Karpas-422 (cell line): ENCODE measurements at regions not wholly inside any gene's neighbourhood (a gene's known extent, or its start where the extent isn't known, plus 50 kb on each side); places are given as distances from the start of the nearest gene placed in this dataset.

Experiments used
- DNase-seq: peaks from one replicate; pipeline ENCODE4 v3.0.0-alpha.2; 2015
- H2AFZ ChIP-seq: fragments of 200-600 bp; sonication (generic); 2 replicates; pipeline ENCODE4 v1.6.1; 2014; ENCODE audit warnings: antibody characterized with exemption, low read length, mixed read lengths
- H3K27ac ChIP-seq: fragments of 200-600 bp; sonication (generic); 2 replicates; pipeline ENCODE4 v1.5.1; 2014; ENCODE audit warnings: mild to moderate bottlenecking, low read length, moderate library complexity
- H3K27me3 ChIP-seq: fragments of 200-600 bp; sonication (generic); 2 replicates; pipeline ENCODE4 v1.6.1; 2014; ENCODE audit warnings: low read length, mixed read lengths
- H3K36me3 ChIP-seq: fragments of 200-600 bp; sonication (generic); 2 replicates; pipeline ENCODE4 v1.6.1; 2014; ENCODE audit warnings: low read length, mixed read lengths; ENCODE audit not compliant: insufficient read depth
- H3K4me1 ChIP-seq: fragments of 200-600 bp; sonication (generic); 2 replicates; pipeline ENCODE4 v1.6.1; 2014; ENCODE audit warnings: mild to moderate bottlenecking, low read length, mixed read lengths
- H3K4me2 ChIP-seq: fragments of 200-600 bp; sonication (generic); 2 replicates; pipeline ENCODE4 v1.6.1; 2014; ENCODE audit warnings: low read length, low read depth, mild to moderate bottlenecking; ENCODE audit not compliant: poor library complexity, severe bottlenecking
- H3K4me3 ChIP-seq: fragments of 200-600 bp; sonication (generic); 2 replicates; pipeline ENCODE4 v1.5.1; 2014; ENCODE audit warnings: mild to moderate bottlenecking, antibody characterized with exemption, low read length, mixed read lengths
- H3K79me2 ChIP-seq: fragments of 200-600 bp; sonication (generic); 2 replicates; pipeline ENCODE4 v1.6.1; 2014; ENCODE audit warnings: mild to moderate bottlenecking, low read length, mixed read lengths
- H3K9ac ChIP-seq: fragments of 200-600 bp; sonication (generic); 2 replicates; pipeline ENCODE4 v1.6.0; 2014; ENCODE audit warnings: low read length
- H3K9me2 ChIP-seq: fragments of 200-600 bp; sonication (generic), shearing (Covaris generic); replicated peaks from 2 replicates; pipeline ENCODE4 v1.6.0; 2014; ENCODE audit warnings: mild to moderate bottlenecking, low read length, moderate library complexity; ENCODE audit not compliant: insufficient read depth
- H3K9me3 ChIP-seq: fragments of 300-700, 200-600 bp; sonication (generic); 2 replicates; pipeline ENCODE4 v1.6.1; 2014; ENCODE audit warnings: low read length, mixed read lengths
- H4K20me1 ChIP-seq: fragments of 200-600 bp; sonication (generic); 2 replicates; pipeline ENCODE4 v1.6.1; 2014; ENCODE audit warnings: mild to moderate bottlenecking, antibody characterized with exemption, low read length, low read depth; ENCODE audit not compliant: insufficient read depth

- peak overlapping the region; percentile 80 for H3K9ac ChIP-seq
- H3K27ac ChIP-seq: peak overlapping the region; percentile 98
- peak overlapping the region; percentile 50 for H3K4me3 ChIP-seq
- DNase-seq: peak; percentile 99
- peak overlapping the region; percentile 92 for H3K4me2 ChIP-seq
- H3K4me1 ChIP-seq: peaks cover 76% of the 10 kb centered on the region
- no peaks in the 10 kb centered on the region for H3K79me2 ChIP-seq
- H3K36me3 ChIP-seq: 0 out of 2 replicates have a peak, but pooled peaks cover 3% of the 10 kb centered on the region
- no peak overlapping the region for H2AFZ ChIP-seq
- no peaks in the 10 kb centered on the region for H4K20me1 ChIP-seq
- no peaks in the 10 kb centered on the region for H3K9me2 ChIP-seq
- H3K9me3 ChIP-seq: no peaks in the 10 kb centered on the region
- no peaks in the 10 kb centered on the region for H3K27me3 ChIP-seq
Measured at GRCh38 chr2:64914735-64915509, 74.3 kb upstream of the SLC1A4 start.

- H2AFZ ChIP-seq: no peak overlapping the region
- H3K9ac ChIP-seq: peak overlapping the region; percentile 80
- H3K9me2 ChIP-seq: no peaks in the 10 kb centered on the region
- no peaks in the 10 kb centered on the region for H4K20me1 ChIP-seq
- peak overlapping the region; percentile 92 for H3K4me2 ChIP-seq
- no peaks in the 10 kb centered on the region for H3K27me3 ChIP-seq
- no peaks in the 10 kb centered on the region for H3K9me3 ChIP-seq
- peaks cover 1% of the 10 kb centered on the region for H3K79me2 ChIP-seq
- H3K27ac ChIP-seq: peak overlapping the region; percentile 98
- 0 out of 2 replicates have a peak, but pooled peaks cover 3% of the 10 kb centered on the region for H3K36me3 ChIP-seq
- peak; percentile 92 for DNase-seq
- peak overlapping the region; percentile 7; the same call in 1 of the 2 replicates for H3K4me3 ChIP-seq
- peaks cover 76% of the 10 kb centered on the region for H3K4me1 ChIP-seq
Measured at GRCh38 chr2:64915510-64915900, 73.7 kb upstream of the SLC1A4 start.

GRCh38 chr2:64918220-64918886 is 70.8 kb upstream of the SLC1A4 start:
- Histone ChIP-seq H3K4me2 (peak overlapping the region; percentile 92), H3K27me3 (no peaks in the 10 kb centered on the region), H3K9ac (peak overlapping the region; percentile 80), H3K9me2 (no peaks in the 10 kb centered on the region), H2AFZ (no peak overlapping the region), H3K27ac (peak overlapping the region; percentile 98), H3K79me2 (peaks cover 16% of the 10 kb centered on the region), H3K4me3 (peak overlapping the region; percentile 74), H4K20me1 (no peaks in the 10 kb centered on the region), H3K9me3 (no peaks in the 10 kb centered on the region), H3K36me3 (no peaks in the 10 kb centered on the region), H3K4me1 (peaks cover 82% of the 10 kb centered on the region)
- DNase-seq: peak; percentile 70

- peak overlapping the region; percentile 98 for H3K27ac ChIP-seq
- H2AFZ ChIP-seq: no peak overlapping the region
- peak overlapping the region; percentile 74; the same call in 1 of the 2 replicates for H3K4me3 ChIP-seq
- H3K36me3 ChIP-seq: no peaks in the 10 kb centered on the region
- no peaks in the 10 kb centered on the region for H3K27me3 ChIP-seq
- no peaks in the 10 kb centered on the region for H3K9me3 ChIP-seq
- peak overlapping the region; percentile 80 for H3K9ac ChIP-seq
- peak overlapping the region; percentile 92 for H3K4me2 ChIP-seq
- peak; percentile 60 for DNase-seq
- peaks cover 21% of the 10 kb centered on the region for H3K79me2 ChIP-seq
- no peaks in the 10 kb centered on the region for H3K9me2 ChIP-seq
- H4K20me1 ChIP-seq: no peaks in the 10 kb centered on the region
- peaks cover 82% of the 10 kb centered on the region for H3K4me1 ChIP-seq
Measured at GRCh38 chr2:64919261-64919660, 69.9 kb upstream of the SLC1A4 start.

- Histone ChIP-seq H3K9ac (peak overlapping the region; percentile 4; the same call in 1 of the 2 replicates), H3K79me2 (peaks cover 47% of the 10 kb centered on the region), H3K4me3 (no peak overlapping the region), H3K36me3 (peaks cover 10% of the 10 kb centered on the region), H3K27me3 (no peaks in the 10 kb centered on the region), H2AFZ (no peak overlapping the region), H3K4me2 (peak overlapping the region; percentile 6), H3K27ac (peak overlapping the region; percentile 69), H4K20me1 (no peaks in the 10 kb centered on the region), H3K9me2 (no peaks in the 10 kb centered on the region), H3K9me3 (peaks cover 4% of the 10 kb centered on the region; the same call in 1 of the 2 replicates), H3K4me1 (peaks cover 51% of the 10 kb centered on the region)
- DNase-seq: peak; percentile 78
Measured at GRCh38 chr2:64922482-64923384, 66.5 kb upstream of the SLC1A4 start.

GRCh38 chr2:64923385-64923710 is 65.9 kb upstream of the SLC1A4 start:
- no peak for DNase-seq
- Histone ChIP-seq H3K4me3 (no peak overlapping the region), H3K4me1 (peaks cover 45% of the 10 kb centered on the region), H3K4me2 (peak overlapping the region; percentile 6), H3K27ac (peak overlapping the region; percentile 69), H3K79me2 (peaks cover 54% of the 10 kb centered on the region), H3K9me3 (peaks cover 4% of the 10 kb centered on the region; the same call in 1 of the 2 replicates), H3K9ac (peak overlapping the region; percentile 4; the same call in 1 of the 2 replicates), H3K27me3 (no peaks in the 10 kb centered on the region), H3K9me2 (no peaks in the 10 kb centered on the region), H3K36me3 (peaks cover 17% of the 10 kb centered on the region), H2AFZ (no peak overlapping the region), H4K20me1 (no peaks in the 10 kb centered on the region)

GRCh38 chr2:64924170-64924934 is 64.8 kb upstream of the SLC1A4 start:
- Histone ChIP-seq H3K27ac (peak overlapping the region; percentile 69; the same call in 1 of the 2 replicates), H3K36me3 (peaks cover 17% of the 10 kb centered on the region), H3K4me3 (no peak overlapping the region), H3K4me1 (peaks cover 44% of the 10 kb centered on the region), H4K20me1 (no peaks in the 10 kb centered on the region), H3K9ac (no peak overlapping the region), H3K4me2 (no peak overlapping the region), H3K9me3 (peaks cover 4% of the 10 kb centered on the region; the same call in 1 of the 2 replicates), H3K27me3 (no peaks in the 10 kb centered on the region), H3K9me2 (no peaks in the 10 kb centered on the region), H3K79me2 (peaks cover 64% of the 10 kb centered on the region), H2AFZ (no peak overlapping the region)
- DNase-seq: peak; percentile 42
